Caco-2 (cell line): ENCODE measurements at regions not wholly inside any gene's neighbourhood (a gene's known extent, or its start where the extent isn't known, plus 50 kb on each side); places are given as distances from the start of the nearest gene placed in this dataset.

Source experiments
- BruUV-seq: library from RNA; stranded (reverse); fragments of 400-500 nt; replicated peaks from 2 replicates; lab custom pipeline; 2021; lab: Mats Ljungman, UMichigan
- CTCF ChIA-PET: fragments of 300-600 bp; sonication (Branson Sonifier 250); formaldehyde crosslinking; loops from one replicate; lab custom pipeline; 2022; ENCODE audit warnings: antibody characterized with exemption; lab: Charles Lee
- POLR2A ChIA-PET: fragments of 300-600 bp; sonication (Branson Sonifier 250); formaldehyde crosslinking; loops from one replicate; lab custom pipeline; 2022; ENCODE audit warnings: antibody characterized with exemption; lab: Charles Lee
- DNase-seq, 2 experiments: peaks; one replicate each; pipeline versions ENCODE4 v3.0.0 to v3.0.0-alpha.2; 2020 to 2022
- H3K27me3 ChIP-seq: replicated peaks from 2 replicates; pipeline ENCODE4 v1.6.0; 2011; ENCODE audit warnings: low read length; ENCODE audit not compliant: control insufficient read depth, insufficient read depth
- H3K36me3 ChIP-seq: 2 replicates; pipeline ENCODE4 v1.5.1; 2011; ENCODE audit warnings: low read length; ENCODE audit not compliant: control insufficient read depth, insufficient read depth
- H3K4me1 ChIP-seq: fragments of 250-450 bp; sonication (Bioruptor Pico); 2 replicates; pipeline ENCODE4 v1.5.1; 2020; ENCODE audit warnings: mild to moderate bottlenecking
- H3K4me3 ChIP-seq: 2 replicates; pipeline ENCODE4 v1.5.1; 2011; ENCODE audit warnings: low read depth, mild to moderate bottlenecking, control low read depth, low read length
- H3K9me3 ChIP-seq: fragments of 250-450 bp; sonication (Bioruptor Pico); 2 replicates; pipeline ENCODE4 v1.5.1; 2020; ENCODE audit warnings: mild to moderate bottlenecking, moderate library complexity
- H3K27ac Mint-ChIP-seq: one replicate; pipeline ENCODE4 v1.8.0; 2022; ENCODE audit warnings: mixed read lengths; ENCODE audit not compliant: unreplicated experiment
- H3K27me3 Mint-ChIP-seq: one replicate; pipeline ENCODE4 v1.8.0; 2022; ENCODE audit warnings: mixed read lengths; ENCODE audit not compliant: insufficient read depth, unreplicated experiment
- H3K36me3 Mint-ChIP-seq: one replicate; pipeline ENCODE4 v1.8.0; 2022; ENCODE audit warnings: mild to moderate bottlenecking, mixed read lengths; ENCODE audit not compliant: insufficient read depth, unreplicated experiment
- H3K4me1 Mint-ChIP-seq: one replicate; pipeline ENCODE4 v1.8.0; 2022; ENCODE audit warnings: low read depth, mixed read lengths; ENCODE audit not compliant: unreplicated experiment
- H3K4me3 Mint-ChIP-seq: one replicate; pipeline ENCODE4 v1.8.0; 2022; ENCODE audit warnings: mild to moderate bottlenecking, moderate library complexity, mixed read lengths; ENCODE audit not compliant: unreplicated experiment
- H3K9me3 Mint-ChIP-seq: one replicate; pipeline ENCODE4 v1.8.0; 2022; ENCODE audit warnings: mixed read lengths; ENCODE audit not compliant: unreplicated experiment
- intact Hi-C: fragments of 100-400 bp; cut with micrococcal nuclease; formaldehyde crosslinking; loops from one replicate; pipeline ENCODE4 v1.10.0; 2022; ENCODE audit not compliant: unreplicated experiment
- TF ChIP-seq, protein P1 (sequence below), 2 experiments: fragments of 200-600 bp in 1 of 2; IDR thresholded peaks; 1 replicate in 1 of 2; 2 replicates in 1 of 2; pipeline versions ENCODE4 v1.5.1 to v1.8.0; 2011 to 2022; ENCODE audit warnings: antibody characterized with exemption in 1 of 2, control low read depth in 1 of 2, inconsistent platforms in 1 of 2, low read depth in 1 of 2, low read length in 1 of 2, mild to moderate bottlenecking in 1 of 2, moderate library complexity in 1 of 2; ENCODE audit not compliant: insufficient read depth in 1 of 2, severe bottlenecking in 1 of 2, unreplicated experiment in 1 of 2

- Mint-ChIP-seq H3K9me3 (no peaks in the 10 kb centered on the region), H3K36me3 (no peaks in the 10 kb centered on the region), H3K27ac (no peak overlapping the region), H3K4me1 (no peaks in the 10 kb centered on the region), H3K27me3 (no peaks in the 10 kb centered on the region), H3K4me3 (no peak overlapping the region)
- intact Hi-C loops, result no loop called here
- BruUV-seq, result no TSS peak
- TF ChIP-seq, protein P1, sequence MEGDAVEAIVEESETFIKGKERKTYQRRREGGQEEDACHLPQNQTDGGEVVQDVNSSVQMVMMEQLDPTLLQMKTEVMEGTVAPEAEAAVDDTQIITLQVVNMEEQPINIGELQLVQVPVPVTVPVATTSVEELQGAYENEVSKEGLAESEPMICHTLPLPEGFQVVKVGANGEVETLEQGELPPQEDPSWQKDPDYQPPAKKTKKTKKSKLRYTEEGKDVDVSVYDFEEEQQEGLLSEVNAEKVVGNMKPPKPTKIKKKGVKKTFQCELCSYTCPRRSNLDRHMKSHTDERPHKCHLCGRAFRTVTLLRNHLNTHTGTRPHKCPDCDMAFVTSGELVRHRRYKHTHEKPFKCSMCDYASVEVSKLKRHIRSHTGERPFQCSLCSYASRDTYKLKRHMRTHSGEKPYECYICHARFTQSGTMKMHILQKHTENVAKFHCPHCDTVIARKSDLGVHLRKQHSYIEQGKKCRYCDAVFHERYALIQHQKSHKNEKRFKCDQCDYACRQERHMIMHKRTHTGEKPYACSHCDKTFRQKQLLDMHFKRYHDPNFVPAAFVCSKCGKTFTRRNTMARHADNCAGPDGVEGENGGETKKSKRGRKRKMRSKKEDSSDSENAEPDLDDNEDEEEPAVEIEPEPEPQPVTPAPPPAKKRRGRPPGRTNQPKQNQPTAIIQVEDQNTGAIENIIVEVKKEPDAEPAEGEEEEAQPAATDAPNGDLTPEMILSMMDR (IDR thresholded peaks at IDR 0.05; ENCODE audit: insufficient read depth in 1 of 2, low read depth in 1 of 2, low read length in 1 of 2, severe bottlenecking in 1 of 2, unreplicated experiment in 1 of 2), result no peak
- no peak overlapping the region for H3K4me3 ChIP-seq
- H3K4me1 ChIP-seq, result no peaks in the 10 kb centered on the region
- CTCF ChIA-PET, result no interaction called here
- no peaks in the 10 kb centered on the region for H3K36me3 ChIP-seq
- H3K9me3 ChIP-seq, result no peaks in the 10 kb centered on the region
- no peak for DNase-seq
- no peaks in the 10 kb centered on the region for H3K27me3 ChIP-seq
- POLR2A ChIA-PET, result no interaction called here
Measured at GRCh38 chr22:34333285-34333684, 413.0 kb upstream of the LARGE1 start.

- intact Hi-C loops, result no loop called here
- Mint-ChIP-seq H3K9me3 (no peaks in the 10 kb centered on the region), H3K4me1 (no peaks in the 10 kb centered on the region)
Measured at GRCh38 chr22:34334893-34335292, 414.6 kb upstream of the LARGE1 start.

GRCh38 chr22:34344702-34345101 lies 424.4 kb upstream of the LARGE1 start:
- Mint-ChIP-seq H3K27ac (no peak overlapping the region), H3K9me3 (no peaks in the 10 kb centered on the region), H3K27me3 (peaks cover 9% of the 10 kb centered on the region), H3K4me1 (no peaks in the 10 kb centered on the region), H3K36me3 (no peaks in the 10 kb centered on the region), H3K4me3 (no peak overlapping the region)
- BruUV-seq, result no TSS peak
- no peak overlapping the region for H3K4me3 ChIP-seq
- TF ChIP-seq, protein P1 (IDR thresholded peaks at IDR 0.05; ENCODE audit: insufficient read depth in 1 of 2, low read depth in 1 of 2, low read length in 1 of 2, severe bottlenecking in 1 of 2, unreplicated experiment in 1 of 2), result no peak
- ChIA-PET CTCF (interaction anchor here (0.6 kb wide), 1 partner anchor 292 kb away, joined by 3 read pairs; no protein-coding TSS in a partner anchor), POLR2A (no interaction called here)
- H3K4me1 ChIP-seq, result no peaks in the 10 kb centered on the region
- no peaks in the 10 kb centered on the region for H3K9me3 ChIP-seq
- H3K36me3 ChIP-seq, result no peaks in the 10 kb centered on the region
- intact Hi-C loops, result no loop called here
- DNase-seq, result no peak
- H3K27me3 ChIP-seq, result no peaks in the 10 kb centered on the region

More at GRCh38 chr22:34334893-34335292, 414.6 kb upstream of the LARGE1 start:
- Histone ChIP-seq H3K9me3 (no peaks in the 10 kb centered on the region), H3K36me3 (no peaks in the 10 kb centered on the region), H3K4me1 (no peaks in the 10 kb centered on the region), H3K27me3 (no peaks in the 10 kb centered on the region), H3K4me3 (no peak overlapping the region)
- no peak for DNase-seq
- no peak overlapping the region for H3K27ac Mint-ChIP-seq
- H3K36me3 Mint-ChIP-seq, result no peaks in the 10 kb centered on the region
- TF ChIP-seq, protein P1 (IDR thresholded peaks at IDR 0.05; ENCODE audit: insufficient read depth in 1 of 2, low read depth in 1 of 2, low read length in 1 of 2, severe bottlenecking in 1 of 2, unreplicated experiment in 1 of 2), result no peak
- no peaks in the 10 kb centered on the region for H3K27me3 Mint-ChIP-seq
- H3K4me3 Mint-ChIP-seq, result no peak overlapping the region
- BruUV-seq, result no TSS peak
- POLR2A ChIA-PET, result no interaction called here
- CTCF ChIA-PET, result no interaction called here
